HCT116 (cell line): ENCODE measurements at regions not wholly inside any gene's neighbourhood (a gene's known extent, or its start where the extent isn't known, plus 50 kb on each side); places are given as distances from the start of the nearest gene placed in this dataset.

Experiments
- ELF1 ChIP-seq: IDR thresholded peaks from 2 replicates; pipeline ENCODE4 v1.6.1; 2012; ENCODE audit warnings: low read depth, borderline replicate concordance
- RAD21 ChIP-seq: IDR thresholded peaks from 2 replicates; pipeline ENCODE4 v1.6.1; 2012; ENCODE audit warnings: low read depth, mild to moderate bottlenecking
- TCF7L2 ChIP-seq: IDR thresholded peaks from 2 replicates; pipeline ENCODE4 v1.7.0; 2011; ENCODE audit warnings: borderline replicate concordance, inconsistent platforms; ENCODE audit not compliant: insufficient read depth, insufficient read length; ENCODE audit errors: extremely low read depth
- TF ChIP-seq, protein P1 (sequence below): IDR thresholded peaks from 2 replicates; pipeline ENCODE4 v1.6.1; 2012; ENCODE audit warnings: low read depth

GRCh38 chr16:62565706-62566105, 529.5 kb upstream of the CDH8 start:
- TF ChIP-seq ELF1 (no peak), TCF7L2 (no peak), RAD21 (no peak)
- TF ChIP-seq, protein P1, sequence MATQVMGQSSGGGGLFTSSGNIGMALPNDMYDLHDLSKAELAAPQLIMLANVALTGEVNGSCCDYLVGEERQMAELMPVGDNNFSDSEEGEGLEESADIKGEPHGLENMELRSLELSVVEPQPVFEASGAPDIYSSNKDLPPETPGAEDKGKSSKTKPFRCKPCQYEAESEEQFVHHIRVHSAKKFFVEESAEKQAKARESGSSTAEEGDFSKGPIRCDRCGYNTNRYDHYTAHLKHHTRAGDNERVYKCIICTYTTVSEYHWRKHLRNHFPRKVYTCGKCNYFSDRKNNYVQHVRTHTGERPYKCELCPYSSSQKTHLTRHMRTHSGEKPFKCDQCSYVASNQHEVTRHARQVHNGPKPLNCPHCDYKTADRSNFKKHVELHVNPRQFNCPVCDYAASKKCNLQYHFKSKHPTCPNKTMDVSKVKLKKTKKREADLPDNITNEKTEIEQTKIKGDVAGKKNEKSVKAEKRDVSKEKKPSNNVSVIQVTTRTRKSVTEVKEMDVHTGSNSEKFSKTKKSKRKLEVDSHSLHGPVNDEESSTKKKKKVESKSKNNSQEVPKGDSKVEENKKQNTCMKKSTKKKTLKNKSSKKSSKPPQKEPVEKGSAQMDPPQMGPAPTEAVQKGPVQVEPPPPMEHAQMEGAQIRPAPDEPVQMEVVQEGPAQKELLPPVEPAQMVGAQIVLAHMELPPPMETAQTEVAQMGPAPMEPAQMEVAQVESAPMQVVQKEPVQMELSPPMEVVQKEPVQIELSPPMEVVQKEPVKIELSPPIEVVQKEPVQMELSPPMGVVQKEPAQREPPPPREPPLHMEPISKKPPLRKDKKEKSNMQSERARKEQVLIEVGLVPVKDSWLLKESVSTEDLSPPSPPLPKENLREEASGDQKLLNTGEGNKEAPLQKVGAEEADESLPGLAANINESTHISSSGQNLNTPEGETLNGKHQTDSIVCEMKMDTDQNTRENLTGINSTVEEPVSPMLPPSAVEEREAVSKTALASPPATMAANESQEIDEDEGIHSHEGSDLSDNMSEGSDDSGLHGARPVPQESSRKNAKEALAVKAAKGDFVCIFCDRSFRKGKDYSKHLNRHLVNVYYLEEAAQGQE, result no peak
